ENCODE measurements at regions not wholly inside any gene's neighbourhood (a gene's known extent, or its start where the extent isn't known, plus 50 kb on each side); places are given as distances from the start of the nearest gene placed in this dataset.

GRCh38 chr11:76721755-76722677 is 51.5 kb upstream of the LRRC32 start:
- peak; percentile 54 to 60 for DNase-seq (ENCODE audit: low read depth in 2 of 2)

- DNase-seq (ENCODE audit: low read depth in 2 of 2), result no peak
Observed at GRCh38 chr11:76723142-76723541, 52.6 kb upstream of the LRRC32 start.

DNA sequence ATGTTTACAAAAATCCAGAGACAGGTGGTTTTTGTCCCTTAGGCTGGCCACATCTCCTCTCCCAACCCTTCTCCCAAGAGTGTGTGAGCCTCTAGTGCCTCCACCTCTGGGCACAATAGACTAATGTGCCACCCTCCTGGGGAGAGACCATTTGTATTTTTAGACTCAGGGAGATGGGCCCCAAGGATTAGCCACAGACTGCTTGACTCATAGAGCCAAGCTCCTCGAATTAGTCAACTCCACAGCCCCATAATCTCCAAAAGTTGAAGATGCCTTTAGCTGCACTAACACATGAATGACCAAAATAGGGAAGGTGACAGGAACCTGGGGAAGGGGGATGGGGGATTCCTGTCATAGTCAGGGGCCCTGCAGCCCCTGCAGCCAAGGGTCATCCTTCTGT is 53.0 kb upstream of the LRRC32 start:
- DNase-seq (ENCODE audit: low read depth in 2 of 2), result no peak

- no peak for DNase-seq (ENCODE audit: low read depth in 2 of 2)
Observed at GRCh38 chr11:76724171-76724768, 53.7 kb upstream of the LRRC32 start.

DNA sequence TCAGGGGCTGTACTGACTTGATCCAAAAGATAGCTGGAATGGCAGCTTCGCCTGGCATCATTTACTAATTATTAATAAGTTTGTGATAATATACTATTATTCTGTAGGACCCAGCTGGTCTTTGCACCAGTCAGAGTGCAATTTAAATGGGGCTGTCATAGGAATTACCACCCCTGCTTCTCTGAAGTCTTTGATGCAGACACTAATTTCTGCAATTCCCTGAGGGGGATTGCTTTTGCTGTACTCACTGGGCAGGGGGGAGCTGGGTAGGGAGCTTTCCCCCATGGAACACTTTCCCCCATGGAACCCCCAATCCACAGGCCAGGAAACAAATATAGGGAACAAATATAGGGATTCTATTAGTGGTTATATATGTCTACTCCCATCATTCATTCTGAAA is 54.9 kb upstream of the TSKU start:
- no peak for DNase-seq (ENCODE audit: low read depth in 2 of 2)

DNA sequence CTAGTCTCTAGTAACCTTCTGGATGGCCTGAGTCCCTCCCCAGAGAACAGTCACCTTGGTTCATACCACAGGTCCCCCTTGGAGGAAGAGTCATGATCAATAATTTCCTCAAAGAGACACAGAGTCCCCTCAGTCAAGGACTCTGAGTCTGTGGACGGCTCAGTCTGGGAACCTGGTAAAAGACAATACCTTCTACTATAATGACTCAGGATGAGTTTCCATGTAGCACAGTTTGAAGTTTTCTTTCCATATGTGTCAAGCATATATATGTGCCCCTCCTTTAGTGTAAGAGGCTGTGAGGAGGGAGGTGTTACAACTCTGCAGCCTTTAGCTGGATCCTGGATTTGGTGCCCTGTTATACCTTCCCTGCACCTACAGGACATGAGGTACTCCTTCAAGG is 54.4 kb upstream of the TSKU start:
- DNase-seq (ENCODE audit: low read depth in 2 of 2), result no peak

GRCh38 chr11:76729214-76729613 is 53.9 kb upstream of the TSKU start:
- DNase-seq (ENCODE audit: low read depth in 2 of 2), result no peak

GRCh38 chr11:76730887-76731565 is 52.1 kb upstream of the TSKU start:
- no peak for DNase-seq (ENCODE audit: low read depth in 2 of 2)

GRCh38 chr11:76732643-76733042 is 50.5 kb upstream of the TSKU start:
- DNase-seq (ENCODE audit: low read depth in 2 of 2), result no peak

Measured in stimulated activated CD8-positive, alpha-beta memory T cell treated with anti-CD3 and anti-CD28 coated beads, Interleukin-2, amount 100 ng/mL, for 1 hour (primary cell).